ENCODE measurements at regions not wholly inside any gene's neighbourhood (a gene's known extent, or its start where the extent isn't known, plus 50 kb on each side); places are given as distances from the start of the nearest gene placed in this dataset.

- no peak for DNase-seq
Observed at GRCh38 chr2:15796167-15796942, 144.0 kb upstream of the MYCN start.

- DNase-seq = no peak
Observed at GRCh38 chr2:15797231-15797938, 143.0 kb upstream of the MYCN start.

DNA sequence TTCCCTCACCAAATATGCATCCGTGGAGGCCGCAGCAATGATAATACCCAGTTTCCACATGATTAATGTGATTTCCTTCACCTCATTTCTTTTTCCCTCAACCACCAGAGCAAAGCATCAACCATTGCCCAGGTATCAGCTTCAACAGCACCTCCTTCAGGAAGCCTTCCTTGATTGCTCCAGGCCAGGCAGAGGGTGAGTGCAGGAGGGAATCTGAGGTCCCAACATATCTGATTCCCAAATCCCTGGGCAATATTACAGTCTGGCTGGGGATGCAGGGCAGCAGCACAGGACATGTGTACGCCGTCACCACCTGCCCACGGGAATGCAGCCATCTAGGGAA is 142.4 kb upstream of the MYCN start:
- DNase-seq = no peak

- DNase-seq = no peak
Observed at GRCh38 chr2:15798701-15799431, 141.5 kb upstream of the MYCN start.

DNA sequence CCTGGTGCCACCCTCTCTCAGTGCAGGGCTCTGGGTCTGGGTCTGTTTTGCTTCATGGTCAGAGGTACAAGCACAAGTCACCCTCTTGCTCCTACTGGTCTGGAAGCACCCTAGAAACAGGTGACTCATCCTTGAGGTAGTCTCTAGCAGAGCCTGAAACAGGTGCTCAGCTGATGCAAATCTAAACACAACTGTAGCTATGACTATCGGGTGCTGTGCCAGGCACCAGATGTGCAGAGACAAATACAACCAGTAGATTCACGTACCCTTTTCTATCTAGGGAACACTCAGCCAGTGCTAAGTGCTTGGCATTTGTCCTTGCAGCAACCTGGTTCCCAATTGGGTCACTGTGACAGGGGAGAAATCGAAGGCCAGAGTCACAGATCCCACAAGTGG is 140.9 kb upstream of the MYCN start:
- DNase-seq = no peak

DNA sequence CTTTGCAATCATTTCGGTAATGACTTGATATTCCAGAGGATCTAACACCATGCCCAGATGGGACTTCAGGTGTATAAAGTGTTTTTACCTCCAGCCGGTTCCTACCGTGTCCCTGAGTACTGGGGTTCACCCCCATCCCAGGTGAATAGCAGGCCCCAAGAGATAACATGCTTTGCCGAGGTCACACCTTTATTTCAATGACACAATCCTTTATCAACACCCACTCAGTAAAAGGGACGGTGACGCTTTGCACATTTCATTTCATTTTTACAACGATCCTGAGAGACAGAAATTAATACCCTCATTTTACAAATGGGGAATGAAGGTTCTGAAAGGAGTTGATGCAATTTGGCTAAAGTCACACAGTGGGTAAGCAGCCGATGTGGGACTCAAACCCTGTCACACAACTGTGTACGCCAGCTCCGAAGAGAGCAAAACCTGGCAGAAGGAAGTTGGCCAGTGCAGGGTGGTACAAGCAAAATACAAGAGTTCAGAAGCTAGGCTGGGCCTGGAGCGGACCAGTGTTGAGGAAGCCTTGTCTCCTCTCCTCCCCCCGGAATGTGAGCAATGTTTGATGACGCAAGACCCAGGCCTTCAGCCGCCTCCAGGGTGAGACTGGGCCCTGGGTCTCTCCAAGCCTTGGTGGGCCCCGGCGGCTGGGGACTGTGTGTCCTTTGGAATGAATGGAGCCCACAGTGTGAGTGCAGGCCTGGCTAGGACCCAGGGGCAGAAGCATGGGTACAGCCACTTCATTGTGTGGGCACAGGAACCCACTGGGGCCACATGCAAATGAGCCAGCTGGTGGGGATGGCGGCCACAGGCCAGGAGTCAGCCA is 139.6 kb upstream of the MYCN start:
- no peak for DNase-seq

- no peak for DNase-seq
Observed at GRCh38 chr2:15801439-15801838, 138.9 kb upstream of the MYCN start.

DNA sequence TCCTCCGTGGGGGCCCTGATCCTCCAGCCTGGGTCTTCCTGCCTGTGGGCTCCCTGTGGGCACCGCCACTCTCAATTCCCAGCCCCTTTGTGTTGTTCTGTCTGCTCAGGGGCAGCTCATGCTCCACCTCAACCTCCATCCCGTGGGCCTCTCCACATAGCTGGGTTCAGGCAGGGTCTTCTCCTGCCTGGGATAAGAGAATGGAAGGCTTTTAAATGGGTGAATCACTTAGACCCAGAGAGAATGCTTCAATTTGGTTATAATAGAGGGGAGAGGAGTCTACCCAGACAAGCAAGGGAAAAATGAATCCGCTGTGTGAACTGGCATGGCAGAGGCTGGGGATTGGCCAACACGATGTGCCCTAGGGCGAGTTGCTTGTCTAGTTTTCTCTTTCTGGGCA is 138.4 kb upstream of the MYCN start:
- no peak for DNase-seq

DNA sequence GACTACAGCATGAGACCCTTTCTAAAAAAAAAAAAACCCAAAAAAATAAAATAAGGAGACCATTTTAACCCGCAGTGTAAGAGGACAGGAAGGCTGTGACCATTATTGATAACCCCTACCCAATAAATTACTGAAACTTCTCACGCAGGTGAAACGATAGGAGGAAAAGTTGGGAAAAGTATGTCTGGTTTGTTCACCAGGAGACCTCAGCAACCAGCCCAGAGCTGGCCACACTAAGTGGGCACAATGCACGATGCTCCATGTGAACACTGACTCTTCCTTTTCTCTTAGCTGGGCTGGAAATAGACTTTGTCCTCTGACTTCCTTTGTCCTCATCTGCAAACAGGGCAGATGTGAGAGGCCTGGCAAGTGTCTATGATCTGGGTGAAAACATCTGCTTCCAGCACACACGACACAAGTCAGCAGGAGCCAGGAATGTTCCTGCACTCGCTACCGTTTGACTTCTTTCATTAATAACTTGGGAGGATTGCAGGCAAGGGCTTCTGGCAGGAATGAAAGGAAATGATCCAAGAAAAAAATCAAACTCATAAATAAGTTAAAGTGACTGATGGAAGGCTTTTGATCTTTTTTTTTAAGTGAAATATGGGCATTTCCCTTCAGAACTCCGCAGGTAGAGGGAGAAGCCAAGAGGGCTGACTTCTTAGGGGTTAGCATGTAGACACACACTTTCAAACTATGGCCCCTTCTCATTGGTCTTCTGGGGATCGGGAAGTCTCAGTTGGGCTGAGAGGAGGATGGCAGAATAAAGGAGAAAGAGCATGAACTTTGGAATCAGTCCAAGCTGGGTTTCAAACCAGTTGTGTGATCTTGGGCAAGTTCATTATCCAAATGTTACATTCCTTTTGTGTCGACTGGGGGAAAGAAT is 137.4 kb upstream of the MYCN start:
- no peak for DNase-seq

GRCh38 chr2:15803543-15804245 is 136.7 kb upstream of the MYCN start:
- no peak for DNase-seq

DNA sequence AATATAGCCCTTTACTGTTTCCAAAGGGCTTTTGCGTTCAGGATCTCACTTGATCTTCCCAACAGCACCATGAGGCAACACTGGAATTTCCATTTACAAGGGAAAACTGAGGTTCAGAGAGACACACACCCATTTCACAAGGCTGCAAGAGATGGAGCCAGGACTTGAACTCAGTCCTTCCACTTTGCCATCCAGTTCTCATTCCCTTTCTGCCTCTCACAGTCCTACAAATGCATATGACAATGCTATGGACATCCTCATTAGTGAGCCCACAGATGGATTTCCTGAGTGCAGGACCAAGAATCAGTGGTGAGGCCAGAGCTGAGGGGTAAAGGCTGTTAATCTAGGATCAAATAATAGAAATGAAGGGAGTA is 136.1 kb upstream of the MYCN start:
- DNase-seq = no peak

- no peak for DNase-seq
Observed at GRCh38 chr2:15804691-15805090, 135.7 kb upstream of the MYCN start.

- no peak for DNase-seq
Observed at GRCh38 chr2:15805206-15805605, 135.1 kb upstream of the MYCN start.

GRCh38 chr2:15805772-15806171 is 134.6 kb upstream of the MYCN start:
- DNase-seq = no peak

GRCh38 chr2:15806801-15807417 is 133.4 kb upstream of the MYCN start:
- no peak for DNase-seq

DNA sequence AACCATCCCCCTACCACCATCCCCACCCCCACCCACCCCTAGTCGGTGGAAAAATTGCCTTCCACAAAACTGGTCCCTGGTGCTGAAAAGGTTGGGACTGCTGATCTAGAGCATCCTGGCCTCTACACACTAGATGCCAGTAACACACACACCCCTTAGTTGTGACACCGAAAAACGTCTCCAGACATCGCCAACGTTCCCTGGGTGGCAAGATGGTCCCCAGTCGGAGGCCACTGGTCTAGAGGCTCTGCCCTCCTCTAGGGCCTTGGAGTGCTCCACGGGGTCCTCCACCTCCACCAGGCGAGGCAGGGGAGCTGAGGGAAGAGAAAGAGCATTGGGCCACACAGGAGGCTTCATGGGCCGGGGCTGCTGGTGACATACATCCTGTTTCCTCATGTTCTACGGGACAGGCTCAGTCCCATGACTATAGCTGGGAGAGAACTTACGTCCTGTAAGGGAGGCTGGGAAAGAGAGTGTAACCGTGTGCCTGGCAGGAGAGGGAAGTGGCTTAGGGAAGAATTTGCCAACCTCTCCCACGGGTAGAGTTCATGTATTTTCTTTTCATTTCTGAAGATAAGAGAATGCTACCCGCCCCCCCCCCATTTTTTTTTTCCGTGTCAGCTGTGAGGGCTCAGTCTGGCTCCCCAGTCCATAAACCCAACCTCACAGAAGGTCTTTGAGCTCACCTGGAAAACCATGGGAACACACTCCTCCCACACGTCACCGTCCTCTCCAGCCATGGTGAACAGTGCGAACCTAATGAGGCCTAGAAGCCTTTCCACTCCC is 132.7 kb upstream of the MYCN start:
- no peak for DNase-seq

- no peak for DNase-seq
Observed at GRCh38 chr2:15808204-15808910, 132.0 kb upstream of the MYCN start.

DNA sequence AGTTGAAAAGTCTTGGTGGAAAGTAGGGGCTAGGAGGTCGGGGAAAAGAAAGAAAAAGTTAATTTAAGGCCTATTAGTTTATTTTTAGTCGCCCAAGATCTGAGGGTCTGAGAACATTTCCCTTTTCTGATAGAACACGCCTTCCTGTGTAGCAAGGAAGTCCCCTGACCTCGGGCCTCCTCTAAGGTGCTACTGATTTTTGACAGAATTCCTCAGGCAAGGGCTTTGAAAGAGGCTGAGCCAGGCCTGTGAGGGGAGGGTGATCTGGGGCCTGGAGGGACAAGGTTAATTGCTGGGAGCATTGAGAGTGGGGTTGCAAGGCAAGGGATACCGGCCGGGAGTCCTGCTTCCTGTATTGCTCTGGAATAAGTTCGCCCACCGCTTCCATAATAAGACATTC is 131.4 kb upstream of the MYCN start:
- no peak for DNase-seq

GRCh38 chr2:15809404-15809803 is 130.9 kb upstream of the MYCN start:
- DNase-seq = no peak

All from hematopoietic multipotent progenitor cell treated with erythropoietin and hydrocortisone succinate and interleukin-3 and kit ligand, for 8 days (in vitro differentiated cells).